HCT116 (cell line): ENCODE measurements at regions not wholly inside any gene's neighbourhood (a gene's known extent, or its start where the extent isn't known, plus 50 kb on each side); places are given as distances from the start of the nearest gene placed in this dataset.

Experiments used
- ATAC-seq: fragments of 200-7000 bp; cut with Tn5 transposase; 2 replicates; pipeline ENCODE4 v1.9.1; 2020; ENCODE audit warnings: mild to moderate bottlenecking, moderate library complexity
- BruUV-seq: library from RNA; stranded (reverse); fragments of 400-500 nt; replicated peaks from 2 replicates; lab custom pipeline; 2021; lab: Mats Ljungman, UMichigan
- CTCF ChIA-PET: fragments of 300-600 bp; sonication (Branson Sonifier 250); formaldehyde crosslinking; loops from one replicate; lab custom pipeline; 2021; ENCODE audit warnings: antibody characterized with exemption; lab: Charles Lee
- POLR2A ChIA-PET: fragments of 300-600, 350-600 bp; sonication (Branson Sonifier 250); formaldehyde crosslinking; loops from one replicate; lab custom pipeline; 2021; ENCODE audit warnings: antibody characterized with exemption; lab: Charles Lee
- RAD21 ChIA-PET, 2 experiments: fragments of 300-600 bp; sonication (Branson Sonifier 250); formaldehyde crosslinking; loops; one replicate each; lab custom pipeline; 2023; ENCODE audit warnings: low total read pairs in 2 of 2; ENCODE audit not compliant: uncharacterized antibody in 2 of 2, unreplicated experiment in 2 of 2, low non-redundant PET in 1 of 2; lab: Charles Lee
- DNase-seq: peaks from one replicate; pipeline ENCODE4 v3.0.0-alpha.2; 2010; ENCODE audit warnings: low read depth, low spot score
- H2AFZ ChIP-seq: fragments of 200-600 bp; shearing (Covaris generic), sonication (generic); 2 replicates; pipeline ENCODE4 v1.6.1; 2017; ENCODE audit warnings: low read depth, mixed run types, mixed read lengths, antibody characterized with exemption, low read length; ENCODE audit not compliant: poor library complexity, severe bottlenecking
- H3K27ac ChIP-seq: 2 replicates; pipeline ENCODE4 v1.5.1; 2012; ENCODE audit warnings: low read depth, low read length
- H3K27me3 ChIP-seq: fragments of 200-600 bp; sonication (generic); 2 replicates; pipeline ENCODE4 v1.6.1; 2016; ENCODE audit warnings: mixed run types, low read length, mixed read lengths; ENCODE audit not compliant: insufficient read depth
- H3K36me3 ChIP-seq, 2 experiments: fragments of 200-500 bp in 1 of 2; fragments of 200-600 bp in 1 of 2; sonication (Bioruptor generic) in 1 of 2; sonication (generic) in 1 of 2; 2 replicates each; pipeline versions ENCODE4 v1.5.1 to v1.6.1; 2014 to 2016; ENCODE audit warnings: low read length in 2 of 2, inconsistent platforms in 1 of 2, mixed read lengths in 1 of 2, mixed run types in 1 of 2; ENCODE audit not compliant: insufficient read depth in 2 of 2, control insufficient read depth in 1 of 2
- H3K4me1 ChIP-seq, 2 experiments: fragments of 200-600 bp in 1 of 2; sonication (generic) in 1 of 2; 2 replicates each; pipeline versions ENCODE4 v1.5.1 to v1.6.1; 2012 to 2017; ENCODE audit warnings: low read length in 2 of 2, inconsistent platforms in 1 of 2, mild to moderate bottlenecking in 1 of 2, mixed read lengths in 1 of 2, mixed run types in 1 of 2, moderate library complexity in 1 of 2; ENCODE audit not compliant: insufficient read depth in 2 of 2, control insufficient read depth in 1 of 2
- H3K4me2 ChIP-seq: fragments of 200-600 bp; sonication (generic); 2 replicates; pipeline ENCODE4 v1.6.1; 2017; ENCODE audit warnings: mixed run types, low read length, mixed read lengths
- H3K4me3 ChIP-seq, 2 experiments: fragments of 200-600 bp in 1 of 2; sonication (generic) in 1 of 2; replicated peaks in 1 of 2; 2 replicates each; pipeline ENCODE4 v1.5.1; 2011 to 2016; ENCODE audit warnings: low read length in 2 of 2, control low read depth in 1 of 2, low read depth in 1 of 2, mild to moderate bottlenecking in 1 of 2, mixed read lengths in 1 of 2, mixed run types in 1 of 2
- H3K79me2 ChIP-seq: fragments of 200-600 bp; sonication (generic); 2 replicates; pipeline ENCODE4 v1.6.1; 2017; ENCODE audit warnings: mild to moderate bottlenecking, mixed run types, low read length, moderate library complexity, mixed read lengths; ENCODE audit not compliant: insufficient read depth
- H3K9ac ChIP-seq: fragments of 200-600 bp; sonication (generic); 2 replicates; pipeline ENCODE4 v1.6.1; 2016; ENCODE audit warnings: low read length, mixed read lengths
- H3K9me2 ChIP-seq: fragments of 200-600 bp; sonication (generic), shearing (Covaris generic); 2 replicates; pipeline ENCODE4 v1.6.1; 2017; ENCODE audit warnings: mixed run types, mild to moderate bottlenecking, moderate library complexity; ENCODE audit not compliant: insufficient read depth
- H3K9me3 ChIP-seq, 2 experiments: fragments of 200-500 bp in 1 of 2; fragments of 200-600 bp in 1 of 2; sonication (Bioruptor generic) in 1 of 2; sonication (generic) in 1 of 2; 2 replicates each; pipeline ENCODE4 v1.6.1; 2014 to 2017; ENCODE audit warnings: low read length in 2 of 2, mixed read lengths in 2 of 2, inconsistent platforms in 1 of 2, low read depth in 1 of 2, mild to moderate bottlenecking in 1 of 2, mixed run types in 1 of 2, moderate library complexity in 1 of 2; ENCODE audit not compliant: control insufficient read depth in 1 of 2, insufficient read depth in 1 of 2
- H4K20me1 ChIP-seq: fragments of 200-600 bp; sonication (generic), shearing (Covaris generic); 2 replicates; pipeline ENCODE4 v1.6.1; 2017; ENCODE audit warnings: mixed run types, mild to moderate bottlenecking, moderate library complexity; ENCODE audit not compliant: insufficient read depth
- CBX3 ChIP-seq: IDR thresholded peaks from 2 replicates; pipeline ENCODE4 v1.6.1; 2012; ENCODE audit warnings: low read depth
- CEBPB ChIP-seq: IDR thresholded peaks from 2 replicates; pipeline ENCODE4 v1.6.1; 2012; ENCODE audit warnings: low read depth
- EZH2 ChIP-seq: fragments of 200-600 bp; sonication (generic); IDR thresholded peaks from 2 replicates; pipeline ENCODE4 v1.6.1; 2017; ENCODE audit warnings: antibody characterized with exemption, mixed run types
- JUND ChIP-seq: IDR thresholded peaks from 2 replicates; pipeline ENCODE4 v1.6.1; 2012
- RAD21 ChIP-seq: IDR thresholded peaks from 2 replicates; pipeline ENCODE4 v1.6.1; 2012; ENCODE audit warnings: low read depth, mild to moderate bottlenecking
- REST ChIP-seq: IDR thresholded peaks from 2 replicates; pipeline ENCODE4 v1.6.1; 2012; ENCODE audit warnings: low read depth
- SP1 ChIP-seq: IDR thresholded peaks from 2 replicates; pipeline ENCODE4 v1.6.1; 2012; ENCODE audit warnings: low read depth
- SRF ChIP-seq: IDR thresholded peaks from 2 replicates; pipeline ENCODE4 v1.6.1; 2012; ENCODE audit warnings: low read depth
- intact Hi-C: fragments of 100-400 bp; cut with micrococcal nuclease; formaldehyde crosslinking; loops from 2 replicates; pipeline ENCODE4 v1.10.0; 2022
- TF ChIP-seq, protein P1 (sequence below): IDR thresholded peaks from 2 replicates; pipeline ENCODE4 v1.6.1; 2012

GRCh38 chr6:50123688-50124087 is 74.0 kb upstream of the DEFB112 start:
- Histone ChIP-seq H3K9me2 (no peaks in the 10 kb centered on the region), H3K4me3 (no peak overlapping the region), H3K79me2 (no peaks in the 10 kb centered on the region), H3K27me3 (peaks cover 5% of the 10 kb centered on the region; the same call in 1 of the 2 replicates), H2AFZ (no peak overlapping the region), H3K36me3 (no peaks in the 10 kb centered on the region), H3K27ac (no peak overlapping the region), H3K9ac (no peak overlapping the region), H3K9me3 (no peaks in the 10 kb centered on the region), H3K4me1 (no peaks in the 10 kb centered on the region), H4K20me1 (no peaks in the 10 kb centered on the region), H3K4me2 (no peak overlapping the region)
- ChIA-PET POLR2A (no interaction called here), CTCF (no interaction called here), RAD21 (no interaction called here)
- no TSS peak for BruUV-seq
- DNase-seq (no peak), ATAC-seq (no peak)
- intact Hi-C loops = no loop called here
- TF ChIP-seq CEBPB (no peak), REST (no peak), SRF (no peak), RAD21 (no peak)
- TF ChIP-seq, protein P1, sequence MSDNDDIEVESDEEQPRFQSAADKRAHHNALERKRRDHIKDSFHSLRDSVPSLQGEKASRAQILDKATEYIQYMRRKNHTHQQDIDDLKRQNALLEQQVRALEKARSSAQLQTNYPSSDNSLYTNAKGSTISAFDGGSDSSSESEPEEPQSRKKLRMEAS = no peak

GRCh38 chr6:50124572-50124971 is 74.8 kb upstream of the DEFB112 start:
- ATAC-seq = no peak
- ChIA-PET RAD21 (no interaction called here), CTCF (no interaction called here), POLR2A (no interaction called here)
- Histone ChIP-seq H3K36me3 (no peaks in the 10 kb centered on the region), H3K4me3 (no peak overlapping the region), H3K9ac (no peak overlapping the region), H3K4me1 (no peaks in the 10 kb centered on the region), H3K9me3 (no peaks in the 10 kb centered on the region), H3K4me2 (no peak overlapping the region), H3K27ac (no peak overlapping the region), H3K9me2 (no peaks in the 10 kb centered on the region), H4K20me1 (no peaks in the 10 kb centered on the region), H3K79me2 (no peaks in the 10 kb centered on the region), H3K27me3 (peaks cover 5% of the 10 kb centered on the region; the same call in 1 of the 2 replicates), H2AFZ (no peak overlapping the region)
- TF ChIP-seq EZH2 (no peak), SRF (no peak), JUND (no peak), CBX3 (no peak), SP1 (no peak)
- TF ChIP-seq, protein P1 = no peak
- BruUV-seq = no TSS peak
- no peak for DNase-seq
- intact Hi-C loops = no loop called here
